ENCODE measurements at regions not wholly inside any gene's neighbourhood (a gene's known extent, or its start where the extent isn't known, plus 50 kb on each side); places are given as distances from the start of the nearest gene placed in this dataset.

GRCh38 chr6:113495521-113495920, 361.6 kb upstream of the MARCKS start:
- TF ChIP-seq CTCF (IDR thresholded peaks at IDR 0.05; ENCODE audit: low read length): no peak
- TF ChIP-seq EZH2 (optimal IDR thresholded peaks at IDR 0.05; ENCODE audit: low read depth, low read length): no peak
- TF ChIP-seq EZH2phosphoT487 (IDR thresholded peaks at IDR 0.05; ENCODE audit: low read length): no peak

Measured in MM.1S (cell line).